NCI-H2081 treated with DMSO at 0.1 percent for 48 hours (cell line): ENCODE measurements at regions not wholly inside any gene's neighbourhood (a gene's known extent, or its start where the extent isn't known, plus 50 kb on each side); places are given as distances from the start of the nearest gene placed in this dataset.
"Not testable (repeated sequence)": the region's sequence is repeated elsewhere in the genome, so short reads cannot be mapped to it uniquely, and the experiment has no call there.

ENCODE experiments used
- DNase-seq: peaks from one replicate; lab custom pipeline; 2025; lab: John Stamatoyannopoulos, UW

DNA sequence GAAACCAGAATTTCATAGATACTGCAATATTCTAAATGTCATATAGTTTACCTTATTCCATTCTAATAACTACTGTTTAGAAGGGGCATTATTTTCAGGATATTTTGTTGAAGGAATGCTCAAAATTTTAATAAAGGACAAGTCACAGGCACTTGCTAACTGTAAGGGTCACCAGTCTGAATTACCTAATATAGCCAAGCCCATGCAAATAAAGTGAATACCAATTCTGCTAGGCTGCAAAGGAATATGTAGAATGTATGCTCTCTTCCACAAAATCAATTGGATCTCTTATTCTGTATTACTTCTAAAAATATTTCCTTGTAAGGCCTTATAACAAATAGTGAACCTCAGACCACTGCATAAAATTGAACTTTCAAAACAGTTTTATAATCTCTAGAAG is 52.3 kb upstream of the FAT4 start:
- DNase-seq: no peak

DNA sequence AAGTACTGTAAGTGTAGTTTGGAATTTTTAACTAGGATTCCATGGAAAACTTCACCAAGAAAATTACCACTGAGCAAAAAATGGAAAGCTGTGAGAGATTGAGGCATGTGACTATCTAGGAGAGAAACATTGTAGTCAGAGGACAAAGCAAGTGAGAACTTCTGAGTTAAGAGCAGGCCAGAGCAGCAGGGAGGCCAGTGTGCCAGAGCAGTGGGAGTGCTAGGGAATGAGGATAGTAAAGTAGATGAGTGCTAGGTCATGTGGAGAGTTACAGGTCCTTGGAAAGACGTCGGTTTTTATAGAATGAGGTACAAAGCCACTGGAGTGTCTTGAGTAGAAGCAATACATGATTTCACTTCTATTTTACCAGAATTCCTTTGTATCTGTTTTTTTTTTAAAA is 52.7 kb upstream of the FAT4 start:
- DNase-seq: no peak

DNA sequence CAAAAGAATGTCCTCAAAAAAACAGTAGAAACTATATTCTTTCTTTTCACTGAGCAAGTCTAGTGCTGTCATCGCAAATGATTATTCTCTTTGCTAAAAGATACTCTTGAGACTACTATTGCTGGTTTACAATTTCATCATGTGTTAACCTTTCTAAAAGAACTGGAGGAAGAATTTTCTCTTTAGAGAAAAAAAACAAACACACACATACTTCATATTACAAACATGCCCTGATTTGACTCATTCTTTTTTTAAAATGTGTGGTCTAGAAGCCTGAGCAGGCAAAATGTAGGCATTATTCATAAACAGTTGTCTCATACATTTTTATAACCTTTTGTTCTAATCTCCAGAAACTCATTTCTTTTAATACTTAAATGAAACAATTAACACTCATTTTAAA is 60.6 kb upstream of the FAT4 start:
- no peak for DNase-seq

DNA sequence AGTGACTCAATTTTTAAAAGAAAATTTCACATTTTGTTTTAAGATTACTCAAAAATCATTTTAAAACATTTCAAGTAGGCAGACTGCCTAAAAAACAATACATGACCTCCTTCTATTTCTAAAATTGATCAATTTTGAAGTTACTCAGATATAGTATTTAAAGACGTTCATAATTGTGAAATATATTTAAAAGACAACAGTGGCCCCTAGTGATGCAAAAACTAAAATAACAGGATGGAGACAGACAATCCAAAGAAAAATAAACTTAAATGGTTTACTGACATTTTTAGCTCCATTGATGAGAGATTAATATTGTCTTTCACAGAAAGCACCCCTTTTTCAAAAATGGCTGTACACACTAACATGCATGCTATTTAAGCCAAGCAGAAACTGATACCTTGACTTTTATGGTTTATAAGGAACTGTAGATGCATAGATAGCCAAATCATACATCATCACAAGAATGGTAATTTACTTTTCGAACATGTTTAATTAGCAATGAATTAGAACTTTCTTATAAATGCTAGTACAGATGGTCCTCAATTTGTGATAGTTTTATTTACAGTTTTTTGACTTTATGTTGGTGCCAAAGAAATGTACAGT is 69.8 kb upstream of the FAT4 start:
- no peak for DNase-seq

DNA sequence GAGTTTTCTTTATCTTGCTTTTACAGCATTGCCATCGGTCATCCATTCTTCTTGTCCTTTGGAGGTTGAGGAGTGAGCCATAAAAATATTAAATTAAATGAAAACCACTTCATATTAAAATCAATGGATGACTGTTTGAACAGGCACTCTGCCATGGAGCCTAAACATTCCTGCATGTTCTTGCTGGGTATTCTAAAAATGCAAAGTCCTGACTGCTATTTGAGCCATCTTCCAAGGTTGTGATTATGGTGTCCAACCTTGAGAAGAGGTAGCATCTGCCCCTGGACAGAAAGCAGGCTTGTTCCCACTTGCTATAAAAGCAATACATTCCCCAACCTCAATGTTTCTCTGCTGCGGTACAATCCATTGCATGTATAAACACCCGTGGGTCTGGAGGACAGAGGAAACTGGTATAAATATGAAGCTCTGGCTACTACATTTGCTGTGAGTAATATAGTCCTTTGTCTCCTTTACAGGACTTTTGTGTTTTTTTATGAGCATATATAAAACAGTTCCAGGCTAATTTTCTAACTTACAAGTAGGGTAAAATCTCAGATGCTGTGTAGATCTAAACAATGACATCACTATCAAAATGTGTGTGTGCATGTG is 70.9 kb upstream of the FAT4 start:
- no peak for DNase-seq

DNA sequence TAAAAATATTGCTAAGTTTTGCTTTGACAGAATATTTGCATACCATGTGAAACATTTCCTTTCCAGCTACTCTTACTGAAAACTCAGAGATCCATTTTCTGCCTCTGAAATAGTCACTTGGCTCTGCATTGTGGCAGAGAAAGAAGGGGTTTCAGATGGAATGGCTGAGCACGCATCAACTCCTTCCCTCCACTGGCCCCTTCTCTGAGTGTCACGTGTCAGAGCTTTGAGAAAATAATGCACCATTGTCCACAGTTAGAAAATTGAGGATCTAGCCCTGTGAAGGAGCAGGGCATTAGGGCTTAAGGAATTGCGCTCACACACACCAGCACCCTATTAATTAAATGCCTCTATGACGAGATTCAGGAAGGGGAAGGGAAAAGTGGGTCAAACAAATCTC is 78.8 kb upstream of the FAT4 start:
- no peak for DNase-seq

DNA sequence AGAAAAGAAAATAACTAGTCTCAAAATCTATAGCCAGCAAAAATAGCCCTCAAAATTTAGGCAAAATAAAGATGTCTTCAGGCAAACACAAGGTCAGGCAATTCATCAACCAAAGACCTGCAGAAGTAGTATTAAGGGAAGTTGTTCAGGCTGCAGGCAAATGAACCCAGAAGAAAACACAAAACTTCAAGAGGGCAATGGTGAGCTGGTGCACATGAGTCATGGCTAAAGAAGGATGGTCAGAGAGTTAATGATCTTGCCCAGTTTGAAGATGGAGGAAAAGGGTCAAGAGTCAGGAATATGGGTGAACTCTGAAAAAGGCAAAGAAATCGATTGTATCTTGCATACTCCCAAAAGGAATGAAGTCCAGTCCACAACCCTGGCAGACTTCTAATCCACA is 83.1 kb upstream of the FAT4 start:
- DNase-seq: no peak

DNA sequence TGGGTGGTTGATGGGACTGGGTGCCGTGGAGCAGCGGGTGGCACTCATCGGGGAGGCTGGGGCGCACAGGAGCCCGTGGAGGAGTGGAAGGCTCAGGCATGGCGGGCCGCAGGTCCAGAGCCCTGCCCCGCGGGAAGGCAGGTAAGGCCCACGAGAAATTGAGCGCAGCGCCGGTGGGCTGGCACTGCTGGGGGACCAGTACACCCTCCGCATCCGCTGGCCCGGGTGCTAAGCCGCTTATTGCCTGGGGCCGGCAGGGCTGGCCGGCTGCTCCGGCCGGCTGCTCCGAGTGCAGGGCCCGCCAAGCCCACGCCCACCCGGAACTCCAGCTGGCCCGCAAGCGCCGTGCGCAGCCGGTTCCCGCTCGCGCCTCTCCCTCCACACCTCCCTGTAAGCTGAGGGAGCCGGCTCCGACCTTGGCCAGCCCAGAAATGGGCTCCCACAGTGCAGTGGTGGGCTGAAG is 85.1 kb upstream of the FAT4 start:
- DNase-seq: no peak

DNA sequence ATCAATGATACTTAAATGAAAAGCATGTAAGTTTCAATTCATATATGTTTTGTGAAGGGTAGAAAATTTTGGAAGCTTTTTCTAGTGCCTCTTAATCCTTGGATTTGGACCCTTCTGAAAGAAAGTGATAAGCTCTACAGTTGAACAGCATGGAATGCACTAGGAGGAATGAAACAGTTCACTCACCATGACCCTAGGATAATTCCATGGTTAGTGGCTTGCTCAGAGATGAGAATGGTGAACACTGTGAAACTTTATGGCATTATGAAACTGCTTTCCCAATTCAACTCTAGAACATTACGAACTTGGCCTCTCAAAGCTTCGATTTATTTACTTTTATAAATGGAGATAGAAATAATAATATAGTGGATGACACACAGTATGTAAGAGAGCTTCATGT is 88.9 kb upstream of the FAT4 start:
- DNase-seq: no peak

DNA sequence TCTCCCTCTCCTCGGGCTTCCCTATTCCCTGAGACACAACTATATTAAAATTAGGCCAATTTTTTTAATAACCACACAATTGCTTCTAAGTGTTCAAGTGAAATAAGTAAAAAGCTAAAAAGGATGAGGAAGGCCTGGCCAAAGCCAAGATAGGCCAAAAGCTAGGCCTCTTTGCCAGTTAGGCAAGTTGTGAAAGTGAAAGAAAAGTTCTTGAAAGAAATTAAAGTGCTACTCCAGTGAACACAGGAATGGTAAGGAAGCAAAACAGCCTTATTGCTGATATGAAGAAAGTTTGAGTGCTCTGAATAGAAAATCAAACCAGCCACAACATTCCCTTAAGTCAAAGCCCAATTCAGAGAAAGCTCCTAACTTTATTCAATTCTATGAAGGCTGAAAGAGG is 114.2 kb upstream of the FAT4 start:
- DNase-seq: no peak

DNA sequence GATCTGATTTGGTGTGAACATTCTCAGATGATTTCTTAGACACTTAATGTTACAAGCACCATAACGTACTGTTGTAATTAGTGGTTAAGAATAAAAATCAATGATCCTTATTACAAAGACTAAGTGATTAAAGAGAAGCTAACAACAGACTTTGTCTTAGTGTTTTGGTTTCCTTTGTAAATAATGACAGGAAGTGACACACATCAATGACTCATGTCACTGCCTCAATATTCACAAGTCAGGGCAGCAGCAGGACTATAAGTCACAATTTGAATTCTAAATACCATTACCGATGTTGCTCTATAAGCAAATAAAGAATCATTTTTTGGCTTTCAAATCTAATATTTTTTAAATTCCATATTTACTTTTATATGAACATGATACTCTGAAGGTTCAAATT is 115.8 kb upstream of the FAT4 start:
- no peak for DNase-seq

DNA sequence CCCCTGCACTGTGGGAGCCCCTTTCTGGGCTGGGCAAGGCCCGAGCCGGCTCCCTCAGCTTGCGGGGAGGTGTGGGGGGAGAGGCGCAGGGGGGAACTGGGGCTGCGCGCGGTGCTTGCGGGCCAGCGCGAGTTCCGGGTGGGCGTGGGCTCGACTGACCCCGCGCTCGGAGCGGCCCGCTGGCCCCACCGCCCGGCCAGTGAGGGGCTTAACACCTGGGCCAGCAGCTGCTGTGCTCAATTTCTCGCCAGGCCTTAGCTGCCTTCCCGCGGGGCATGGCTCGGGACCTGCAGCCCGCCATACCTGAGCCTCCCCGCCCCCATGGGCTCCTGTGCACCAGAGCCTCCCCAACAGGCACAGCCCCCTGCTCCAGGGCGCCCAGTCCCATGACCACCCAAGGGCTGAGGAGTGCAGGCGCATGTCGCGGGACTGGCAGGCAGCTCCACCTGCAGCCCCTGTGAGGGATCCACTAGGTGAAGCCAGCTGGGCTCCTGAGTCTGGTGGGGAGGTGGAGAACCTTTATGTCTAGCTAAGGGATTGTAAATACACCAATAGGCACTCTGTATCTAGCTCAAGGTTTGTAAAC is 122.8 kb upstream of the FAT4 start:
- DNase-seq: not testable (repeated sequence)

DNA sequence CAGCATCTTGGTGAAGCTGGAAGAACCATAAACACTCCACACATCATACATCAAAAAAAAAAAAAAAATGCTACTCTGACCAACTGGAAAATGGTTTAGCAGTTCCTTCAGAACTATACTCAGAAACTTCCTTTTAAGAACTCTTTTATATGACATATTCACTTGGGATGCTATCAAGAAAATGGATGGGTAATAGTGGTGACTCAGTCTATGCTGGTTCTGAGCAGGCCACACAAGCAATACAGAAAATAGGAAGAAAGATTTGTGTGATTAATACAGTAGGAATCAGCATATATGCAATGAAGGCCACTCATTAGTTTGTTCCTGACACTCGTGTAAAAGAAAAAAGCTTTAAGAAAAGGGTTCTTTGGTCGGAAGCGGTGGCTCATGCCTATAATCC is 123.5 kb upstream of the FAT4 start:
- DNase-seq: no peak

DNA sequence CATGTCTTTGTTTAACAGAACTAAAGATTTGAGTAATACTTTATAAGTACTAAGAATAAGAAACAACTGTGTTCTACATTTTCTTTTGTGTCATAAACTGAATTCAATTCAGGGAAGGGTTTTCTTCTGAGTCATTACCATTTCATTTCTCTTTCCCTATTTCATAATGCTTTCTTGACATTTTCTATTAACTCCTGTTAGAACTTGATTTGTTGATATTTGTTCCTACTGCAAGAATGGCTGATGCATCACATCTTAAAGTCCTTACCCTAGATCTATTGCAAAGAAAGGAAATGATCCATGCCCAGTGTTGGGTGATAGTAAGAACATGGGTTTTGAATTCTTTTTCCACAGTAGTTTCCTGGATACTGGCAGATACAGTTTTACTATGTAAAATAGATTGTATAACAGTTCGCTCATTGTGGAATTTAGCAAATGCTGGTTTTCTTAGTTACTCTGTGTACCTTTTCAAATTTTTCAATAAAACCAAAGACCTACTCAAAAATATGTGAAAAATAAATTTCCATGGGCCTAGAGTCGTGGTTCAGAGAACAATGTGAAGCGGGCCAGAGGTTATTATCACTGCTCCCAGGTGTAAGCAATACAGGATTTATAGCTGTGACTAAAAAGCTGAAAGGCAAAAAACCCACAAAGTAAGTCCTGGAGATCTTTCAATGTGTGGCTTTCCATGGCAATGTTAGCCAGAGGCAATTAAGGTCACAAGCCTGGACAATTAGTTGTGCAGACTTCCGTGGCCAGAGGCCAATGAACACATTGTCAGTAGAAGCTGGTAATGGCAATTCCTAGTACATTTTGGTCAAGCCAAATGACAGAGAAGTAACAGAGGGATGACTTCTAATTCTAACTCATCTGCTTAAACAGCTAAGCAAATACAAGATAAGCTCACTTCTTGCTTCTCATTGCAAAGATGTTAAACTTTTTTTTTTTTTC is 127.3 kb upstream of the FAT4 start:
- no peak for DNase-seq

DNA sequence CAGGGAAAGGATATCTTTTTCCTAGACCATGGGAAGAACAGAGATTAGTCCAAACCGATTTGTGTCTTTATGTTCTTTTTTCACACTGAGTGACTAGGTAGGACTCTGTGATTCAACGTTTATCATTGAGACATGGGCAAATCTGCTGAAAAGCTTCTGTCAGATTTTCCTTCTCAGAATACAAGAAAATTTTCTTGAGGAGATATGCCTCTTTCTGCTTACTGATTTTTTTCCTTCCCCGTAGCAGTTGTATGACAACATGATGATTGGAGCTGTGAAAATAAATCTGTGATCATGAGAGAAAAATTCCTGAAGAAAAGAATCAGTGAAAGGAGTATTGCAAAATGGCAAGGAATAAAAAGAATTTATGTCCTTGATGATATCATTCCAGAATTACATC is 130.6 kb upstream of the FAT4 start:
- DNase-seq: no peak

DNA sequence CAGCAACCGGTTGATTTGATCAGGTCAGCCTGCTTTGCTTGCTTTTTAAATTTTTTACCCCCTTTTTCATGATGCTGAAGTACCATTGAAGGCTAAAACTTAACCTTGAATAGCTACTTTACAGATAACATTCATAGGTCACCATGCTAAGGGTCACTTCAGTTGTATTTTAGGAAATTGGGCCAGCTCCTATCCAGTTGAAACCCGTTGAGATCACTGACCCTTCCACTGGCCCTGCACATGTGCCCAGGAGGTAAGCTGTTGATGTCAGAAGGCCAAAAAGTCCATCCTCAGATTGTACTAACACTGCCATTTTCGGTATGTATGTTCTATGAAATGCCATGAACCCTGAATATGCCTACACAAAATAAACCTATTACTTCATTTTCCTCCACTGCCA is 133.0 kb upstream of the FAT4 start:
- DNase-seq: no peak

DNA sequence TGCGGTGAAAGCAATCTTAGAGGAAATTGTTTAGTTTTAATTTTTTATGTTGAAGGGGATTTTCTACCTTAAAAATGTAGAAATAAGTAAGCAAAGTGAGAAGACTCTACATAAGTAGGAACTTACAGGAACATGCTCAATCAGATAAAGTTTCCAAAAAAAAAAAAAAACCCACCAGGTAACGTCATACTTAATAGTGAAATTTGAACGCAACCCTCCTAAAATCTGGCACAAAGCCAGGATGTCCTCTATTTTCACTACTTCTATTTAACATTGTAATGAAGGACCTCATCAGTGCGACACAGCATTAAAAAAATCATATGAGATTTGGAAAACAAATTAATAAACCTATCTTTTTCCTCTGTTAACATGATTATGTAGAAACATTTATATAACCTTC is 135.0 kb upstream of the FAT4 start:
- DNase-seq: no peak

DNA sequence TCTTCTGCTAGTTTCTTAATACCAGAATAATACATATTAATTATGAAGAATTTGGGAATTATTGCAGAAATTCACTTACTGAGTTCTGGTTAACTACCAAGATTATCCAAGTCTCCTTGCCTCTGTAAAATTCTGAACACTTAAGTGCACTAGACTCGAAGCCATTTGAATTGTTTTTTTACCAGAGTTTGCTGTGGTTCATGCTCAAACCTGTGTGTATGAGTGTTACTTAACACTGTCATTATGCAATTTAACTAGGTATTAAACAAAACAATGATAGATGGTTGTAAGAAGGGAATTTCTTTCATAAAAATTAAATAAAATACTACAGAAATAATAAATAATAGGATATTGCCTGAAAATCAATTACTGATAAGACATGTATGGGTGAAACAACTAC is 145.6 kb upstream of the FAT4 start:
- no peak for DNase-seq

DNA sequence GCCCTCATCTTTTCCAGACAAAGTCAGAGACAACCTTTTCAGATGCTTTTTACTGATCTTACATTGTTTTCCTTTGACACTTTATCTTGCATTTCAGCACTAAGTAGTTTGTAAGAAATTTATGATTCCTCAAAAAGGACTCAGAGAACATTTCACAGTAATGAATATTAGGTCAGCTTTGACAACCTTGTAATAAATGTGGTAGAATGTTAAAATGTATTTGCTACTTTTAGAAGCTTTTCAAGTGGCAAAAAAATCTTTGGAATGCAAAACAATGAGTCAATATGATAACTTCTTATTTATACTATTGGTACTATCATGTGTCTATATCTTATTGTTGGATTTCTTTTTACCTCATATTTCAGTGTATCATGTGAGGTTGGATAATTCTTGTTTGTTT is 146.2 kb upstream of the FAT4 start:
- DNase-seq: no peak

DNA sequence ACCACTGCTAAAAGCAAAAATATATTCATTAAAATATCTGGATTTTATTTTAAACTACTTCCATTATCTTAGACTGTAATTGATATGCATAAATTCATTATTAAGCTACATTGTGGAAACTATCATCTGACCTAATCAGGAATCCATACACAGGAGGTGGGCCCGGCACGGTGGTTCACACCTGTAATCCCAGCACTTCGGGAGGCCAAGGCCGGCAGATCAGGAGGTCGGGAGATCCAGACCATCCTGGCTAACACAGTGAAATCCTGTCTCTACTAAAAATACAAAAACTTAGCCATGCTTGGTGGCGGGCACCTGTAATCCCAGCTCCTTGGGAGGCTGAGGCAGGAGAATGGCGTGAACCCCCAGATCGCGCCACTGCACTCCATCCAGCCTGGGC is 148.7 kb upstream of the FAT4 start:
- not testable (repeated sequence) for DNase-seq

DNA sequence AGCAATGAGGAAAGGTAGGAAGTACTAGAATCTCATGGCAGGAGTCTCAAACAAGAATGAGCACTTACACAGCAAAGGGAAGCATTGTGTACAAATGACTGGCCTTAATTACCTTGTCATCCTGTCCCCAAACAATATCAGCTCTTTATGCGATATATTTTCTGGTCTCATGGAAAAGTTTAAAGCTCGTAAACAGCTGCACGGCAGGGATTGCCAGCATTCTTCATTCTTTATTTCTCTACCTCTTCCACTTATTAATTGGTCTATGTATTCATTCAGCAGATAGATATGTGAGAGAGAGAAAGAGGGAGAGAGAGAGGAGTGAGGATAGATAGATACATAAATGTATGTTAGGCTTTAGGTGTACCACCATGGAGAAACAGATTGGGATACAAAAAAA is 155.8 kb upstream of the FAT4 start:
- no peak for DNase-seq

DNA sequence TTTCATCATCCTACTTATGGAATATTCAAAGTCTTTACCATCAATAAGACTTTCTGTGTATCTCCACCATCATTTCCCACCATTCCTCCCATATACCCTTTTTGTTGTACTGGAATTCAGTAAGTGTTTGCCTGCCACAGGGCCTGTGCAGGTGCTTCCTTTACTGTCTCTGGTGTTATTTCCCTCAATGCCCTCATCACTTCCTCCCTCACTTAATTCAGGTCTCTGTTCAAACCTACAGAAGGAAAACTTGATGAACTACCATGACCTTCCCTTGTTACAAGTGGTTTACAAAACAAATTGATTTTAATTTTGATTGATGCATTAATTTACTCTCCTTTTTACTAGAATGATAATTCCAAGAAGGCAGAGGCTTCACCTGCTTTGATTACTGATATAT is 159.5 kb upstream of the FAT4 start:
- DNase-seq: no peak

DNA sequence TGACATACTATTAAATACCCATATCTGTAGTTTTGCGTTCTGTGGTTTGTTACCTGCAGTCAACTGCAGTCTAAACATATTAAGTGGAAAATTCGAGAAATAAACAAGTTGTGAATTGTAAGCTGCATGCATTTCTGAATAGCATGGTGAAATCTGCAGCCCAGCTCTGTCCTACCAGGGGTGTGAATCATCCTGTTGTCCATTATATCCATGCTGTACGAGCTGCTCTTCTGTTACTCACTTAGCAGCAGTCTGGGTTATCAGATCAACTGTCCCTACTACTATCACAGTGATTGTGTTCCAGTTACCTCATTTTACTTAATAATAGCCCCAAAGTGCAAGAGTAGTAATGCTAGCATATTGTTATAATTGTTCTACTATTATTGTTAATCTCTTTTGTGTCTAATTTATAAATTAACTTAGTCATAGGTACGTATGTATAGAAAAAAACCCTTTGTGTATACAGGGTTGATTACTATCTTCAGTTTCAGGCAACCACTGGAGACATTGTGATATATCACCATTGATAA is 173.7 kb upstream of the FAT4 start:
- DNase-seq: no peak
